Right lobe of liver (tissue), 4 donors: ENCODE measurements at regions not wholly inside any gene's neighbourhood (a gene's known extent, or its start where the extent isn't known, plus 50 kb on each side); places are given as distances from the start of the nearest gene placed in this dataset.

Experiments
- POLR2A ChIP-seq: fragments of 450-650 bp; IDR thresholded peaks from one replicate; pipeline ENCODE4 v1.6.1; 2017; ENCODE audit warnings: antibody characterized with exemption, mild to moderate bottlenecking
- TF ChIP-seq, protein P1 (sequence below), 4 donors: fragments of 200-600 bp in 3 of 4; fragments of 450-650 bp in 1 of 4; IDR thresholded peaks; one replicate each; pipeline versions ENCODE4 v1.5.1 to v1.8.0; 2016 to 2022; ENCODE audit warnings: antibody characterized with exemption in 4 of 4, mild to moderate bottlenecking in 2 of 4
- donor health status: DM: no; HTN: no; CAD: no.
- donor health status: DM: no; HTN: no; CAD: no.
- donor health status: DM: no; HTN: yes; CAD: no.

DNA sequence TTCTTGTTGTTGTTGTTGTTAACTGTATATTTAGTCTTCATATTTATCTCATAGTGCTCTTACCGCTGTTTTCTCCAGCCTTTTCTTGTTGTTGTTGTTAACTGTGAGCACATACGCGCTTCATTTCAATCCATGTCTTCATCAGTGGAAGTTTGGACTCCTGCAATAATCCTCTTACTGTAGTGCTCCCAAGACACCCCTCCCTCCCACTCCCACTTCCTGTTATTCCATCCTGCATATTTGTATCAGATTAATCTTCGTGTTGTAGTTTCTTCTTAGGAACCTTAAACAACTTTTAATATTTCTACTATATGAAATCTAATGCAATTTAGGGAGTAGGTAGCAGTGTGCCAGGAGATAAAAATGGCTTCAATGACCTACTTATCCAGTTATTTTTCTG, 674.8 kb downstream of the RAPGEF2 start:
- TF ChIP-seq, protein P1, sequence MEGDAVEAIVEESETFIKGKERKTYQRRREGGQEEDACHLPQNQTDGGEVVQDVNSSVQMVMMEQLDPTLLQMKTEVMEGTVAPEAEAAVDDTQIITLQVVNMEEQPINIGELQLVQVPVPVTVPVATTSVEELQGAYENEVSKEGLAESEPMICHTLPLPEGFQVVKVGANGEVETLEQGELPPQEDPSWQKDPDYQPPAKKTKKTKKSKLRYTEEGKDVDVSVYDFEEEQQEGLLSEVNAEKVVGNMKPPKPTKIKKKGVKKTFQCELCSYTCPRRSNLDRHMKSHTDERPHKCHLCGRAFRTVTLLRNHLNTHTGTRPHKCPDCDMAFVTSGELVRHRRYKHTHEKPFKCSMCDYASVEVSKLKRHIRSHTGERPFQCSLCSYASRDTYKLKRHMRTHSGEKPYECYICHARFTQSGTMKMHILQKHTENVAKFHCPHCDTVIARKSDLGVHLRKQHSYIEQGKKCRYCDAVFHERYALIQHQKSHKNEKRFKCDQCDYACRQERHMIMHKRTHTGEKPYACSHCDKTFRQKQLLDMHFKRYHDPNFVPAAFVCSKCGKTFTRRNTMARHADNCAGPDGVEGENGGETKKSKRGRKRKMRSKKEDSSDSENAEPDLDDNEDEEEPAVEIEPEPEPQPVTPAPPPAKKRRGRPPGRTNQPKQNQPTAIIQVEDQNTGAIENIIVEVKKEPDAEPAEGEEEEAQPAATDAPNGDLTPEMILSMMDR (IDR thresholded peaks at IDR 0.05), result no peak
- TF ChIP-seq POLR2A, result no peak
